IMR-90 (cell line): ENCODE measurements at regions not wholly inside any gene's neighbourhood (a gene's known extent, or its start where the extent isn't known, plus 50 kb on each side); places are given as distances from the start of the nearest gene placed in this dataset.

ENCODE experiments used
- BHLHE40 ChIP-seq: fragments of 150-350 bp; IDR thresholded peaks from 2 replicates; pipeline ENCODE4 v1.6.1; 2016; ENCODE audit warnings: mild to moderate bottlenecking, low read depth, low read length
- FOS ChIP-seq: fragments of 150-350 bp; IDR thresholded peaks from 2 replicates; pipeline ENCODE4 v1.6.1; 2016; ENCODE audit warnings: low read depth, low read length
- POLR2A ChIP-seq: IDR thresholded peaks from 2 replicates; pipeline ENCODE4 v1.6.1; 2012; ENCODE audit warnings: mild to moderate bottlenecking, low read depth, low read length
- RAD21 ChIP-seq: IDR thresholded peaks from 2 replicates; pipeline ENCODE4 v1.6.1; 2012; ENCODE audit warnings: low read length, improper control_type of control experiment
- SMC3 ChIP-seq: fragments of 150-350 bp; IDR thresholded peaks from 2 replicates; pipeline ENCODE4 v1.6.1; 2016; ENCODE audit warnings: low read depth, mild to moderate bottlenecking, antibody characterized with exemption, low read length, moderate library complexity
- TF ChIP-seq, protein P1 (sequence below): conservative IDR thresholded peaks from 2 replicates; pipeline ENCODE4 v1.5.1; 2012; ENCODE audit warnings: mild to moderate bottlenecking, low read depth, low read length, improper control_type of control experiment
- TF ChIP-seq, protein P2 (sequence below): fragments of 150-350 bp; IDR thresholded peaks from 2 replicates; pipeline ENCODE4 v1.6.1; 2016; ENCODE audit warnings: low read depth, mild to moderate bottlenecking, low read length, moderate library complexity, borderline replicate concordance
- TF ChIP-seq, protein P3 (sequence below): fragments of 150-350 bp; IDR thresholded peaks from 2 replicates; pipeline ENCODE4 v1.6.1; 2017; ENCODE audit warnings: mild to moderate bottlenecking, antibody characterized with exemption, low read length, low read depth

DNA sequence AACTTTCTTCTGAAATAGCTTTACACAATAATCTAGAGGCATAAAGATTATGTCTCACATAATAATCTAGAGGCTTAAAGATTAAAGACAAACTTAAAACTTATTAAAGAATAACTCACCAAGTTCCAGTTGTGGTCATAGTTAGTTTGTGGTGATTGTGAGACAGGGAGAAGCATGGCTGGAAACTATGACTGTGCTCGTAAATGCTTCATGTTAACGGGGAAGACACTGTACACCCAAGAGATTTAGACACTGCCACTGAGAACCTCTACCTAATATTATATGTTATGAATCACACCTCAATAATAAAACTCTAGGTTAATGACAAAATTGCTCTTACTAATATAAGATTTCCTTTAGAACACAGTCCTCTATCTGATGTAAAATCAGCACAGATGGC is 541.6 kb downstream of the TMEM121 start:
- TF ChIP-seq BHLHE40 = no peak
- TF ChIP-seq, protein P1, sequence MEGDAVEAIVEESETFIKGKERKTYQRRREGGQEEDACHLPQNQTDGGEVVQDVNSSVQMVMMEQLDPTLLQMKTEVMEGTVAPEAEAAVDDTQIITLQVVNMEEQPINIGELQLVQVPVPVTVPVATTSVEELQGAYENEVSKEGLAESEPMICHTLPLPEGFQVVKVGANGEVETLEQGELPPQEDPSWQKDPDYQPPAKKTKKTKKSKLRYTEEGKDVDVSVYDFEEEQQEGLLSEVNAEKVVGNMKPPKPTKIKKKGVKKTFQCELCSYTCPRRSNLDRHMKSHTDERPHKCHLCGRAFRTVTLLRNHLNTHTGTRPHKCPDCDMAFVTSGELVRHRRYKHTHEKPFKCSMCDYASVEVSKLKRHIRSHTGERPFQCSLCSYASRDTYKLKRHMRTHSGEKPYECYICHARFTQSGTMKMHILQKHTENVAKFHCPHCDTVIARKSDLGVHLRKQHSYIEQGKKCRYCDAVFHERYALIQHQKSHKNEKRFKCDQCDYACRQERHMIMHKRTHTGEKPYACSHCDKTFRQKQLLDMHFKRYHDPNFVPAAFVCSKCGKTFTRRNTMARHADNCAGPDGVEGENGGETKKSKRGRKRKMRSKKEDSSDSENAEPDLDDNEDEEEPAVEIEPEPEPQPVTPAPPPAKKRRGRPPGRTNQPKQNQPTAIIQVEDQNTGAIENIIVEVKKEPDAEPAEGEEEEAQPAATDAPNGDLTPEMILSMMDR = no peak
- TF ChIP-seq, protein P2, sequence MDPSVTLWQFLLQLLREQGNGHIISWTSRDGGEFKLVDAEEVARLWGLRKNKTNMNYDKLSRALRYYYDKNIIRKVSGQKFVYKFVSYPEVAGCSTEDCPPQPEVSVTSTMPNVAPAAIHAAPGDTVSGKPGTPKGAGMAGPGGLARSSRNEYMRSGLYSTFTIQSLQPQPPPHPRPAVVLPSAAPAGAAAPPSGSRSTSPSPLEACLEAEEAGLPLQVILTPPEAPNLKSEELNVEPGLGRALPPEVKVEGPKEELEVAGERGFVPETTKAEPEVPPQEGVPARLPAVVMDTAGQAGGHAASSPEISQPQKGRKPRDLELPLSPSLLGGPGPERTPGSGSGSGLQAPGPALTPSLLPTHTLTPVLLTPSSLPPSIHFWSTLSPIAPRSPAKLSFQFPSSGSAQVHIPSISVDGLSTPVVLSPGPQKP = no peak
- TF ChIP-seq SMC3 = no peak
- no peak for TF ChIP-seq FOS
- no peak for TF ChIP-seq POLR2A
- TF ChIP-seq RAD21 = no peak
- TF ChIP-seq, protein P3, sequence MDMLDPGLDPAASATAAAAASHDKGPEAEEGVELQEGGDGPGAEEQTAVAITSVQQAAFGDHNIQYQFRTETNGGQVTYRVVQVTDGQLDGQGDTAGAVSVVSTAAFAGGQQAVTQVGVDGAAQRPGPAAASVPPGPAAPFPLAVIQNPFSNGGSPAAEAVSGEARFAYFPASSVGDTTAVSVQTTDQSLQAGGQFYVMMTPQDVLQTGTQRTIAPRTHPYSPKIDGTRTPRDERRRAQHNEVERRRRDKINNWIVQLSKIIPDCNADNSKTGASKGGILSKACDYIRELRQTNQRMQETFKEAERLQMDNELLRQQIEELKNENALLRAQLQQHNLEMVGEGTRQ = no peak
